ENCODE measurements at regions not wholly inside any gene's neighbourhood (a gene's known extent, or its start where the extent isn't known, plus 50 kb on each side); places are given as distances from the start of the nearest gene placed in this dataset.

GRCh38 chr16:48459167-48459566 is 74.0 kb upstream of the SIAH1 start:
- peak overlapping the region in 1 of 10 donors; percentile 58 for H3K27ac ChIP-seq
- no peaks in the 10 kb centered on the region for H3K36me3 ChIP-seq
- WGBS, 2 donors: 80 to 90% methylated on average over 3 of the region's 3 CpGs
- ATAC-seq: peak in 1 of 8 donors; percentile 59
- H3K4me3 ChIP-seq: no peak overlapping the region
- H3K4me1 ChIP-seq: peaks cover 0 to 21% (median 0%) of the 10 kb centered on the region in 9 donors
- no peak for DNase-seq
- peaks cover 0 to 2% (median 0%) of the 10 kb centered on the region in 11 donors for H3K9me3 ChIP-seq
- intact Hi-C loops (cut with DNase I): no loop called here
- no peak for TF ChIP-seq CTCF (IDR thresholded peaks at IDR 0.05)
- H3K27me3 ChIP-seq: no peaks in the 10 kb centered on the region

- intact Hi-C loops (cut with DNase I): no loop called here
- WGBS, 2 donors: 93 to 96% methylated on average over 7 of the region's 7 CpGs
- no peak for TF ChIP-seq CTCF (IDR thresholded peaks at IDR 0.05)
- Histone ChIP-seq H3K4me1 (peaks cover 0 to 16% (median 0%) of the 10 kb centered on the region in 9 donors), H3K9me3 (no peaks in the 10 kb centered on the region), H3K36me3 (no peaks in the 10 kb centered on the region), H3K27me3 (no peaks in the 10 kb centered on the region), H3K4me3 (no peak overlapping the region), H3K27ac (no peak overlapping the region)
- no peak for ATAC-seq
- no peak for DNase-seq
Observed at GRCh38 chr16:48454051-48454450, 68.8 kb upstream of the SIAH1 start.

- 62 to 72% methylated on average over 11 of the region's 11 CpGs for WGBS, 2 donors
- ATAC-seq: peak; percentile 82 to 96 (median 92)
Observed at GRCh38 chr16:48452991-48453760, 68.0 kb upstream of the SIAH1 start.

GRCh38 chr16:48451323-48451722 is 66.1 kb upstream of the SIAH1 start:
- DNase-seq (no peak), ATAC-seq (no peak)
- H3K36me3 ChIP-seq: no peaks in the 10 kb centered on the region
- no peak overlapping the region for H3K4me3 ChIP-seq
- peaks cover 0 to 9% (median 0%) of the 10 kb centered on the region in 9 donors for H3K4me1 ChIP-seq
- no peaks in the 10 kb centered on the region for H3K27me3 ChIP-seq
- WGBS, 2 donors: 96% methylated on average over 8 of the region's 8 CpGs
- H3K9me3 ChIP-seq: no peaks in the 10 kb centered on the region
- no peak overlapping the region for H3K27ac ChIP-seq
- TF ChIP-seq CTCF (IDR thresholded peaks at IDR 0.05): no peak
- intact Hi-C loops (cut with DNase I): no loop called here

More at GRCh38 chr16:48452991-48453760, 68.0 kb upstream of the SIAH1 start:
- H3K4me1 ChIP-seq: peaks cover 0 to 9% (median 0%) of the 10 kb centered on the region in 9 donors
- H3K4me3 ChIP-seq: no peak overlapping the region
- intact Hi-C loops (cut with DNase I): no loop called here
- no peaks in the 10 kb centered on the region for H3K36me3 ChIP-seq
- no peaks in the 10 kb centered on the region for H3K9me3 ChIP-seq
- TF ChIP-seq CTCF (IDR thresholded peaks at IDR 0.05): no peak
- H3K27me3 ChIP-seq: no peaks in the 10 kb centered on the region
- DNase-seq: peak; percentile 41 to 50
- H3K27ac ChIP-seq: peak overlapping the region in 3 of 10 donors; percentile 13 to 58 (median 13)

All from heart right ventricle (tissue), 16 donors.